ENCODE measurements at regions not wholly inside any gene's neighbourhood (a gene's known extent, or its start where the extent isn't known, plus 50 kb on each side); places are given as distances from the start of the nearest gene placed in this dataset.

- no peak for TF ChIP-seq SMC3 (conservative IDR thresholded peaks at IDR 0.05; ENCODE audit: poor library complexity)
- Histone ChIP-seq H4K20me1 (ENCODE audit: insufficient read depth) (no peaks in the 10 kb centered on the region), H3K27ac (ENCODE audit: low read length) (no peak overlapping the region), H3K4me2 (ENCODE audit: low read length) (no peak overlapping the region), H2AFZ (ENCODE audit: low read depth, low read length) (no peak overlapping the region), H3K9ac (ENCODE audit: low read length) (no peak overlapping the region), H3K4me3 (ENCODE audit: low read length) (no peak overlapping the region), H3K27me3 (ENCODE audit: insufficient read depth, low read depth, low read length) (no peaks in the 10 kb centered on the region), H3K36me3 (ENCODE audit: insufficient read depth, low read length) (no peaks in the 10 kb centered on the region), H3F3A (ENCODE audit: insufficient read depth, low read length, poor library complexity, severe bottlenecking) (no peaks in the 10 kb centered on the region), H3K79me2 (replicated peaks; ENCODE audit: insufficient read depth, low read length) (no peaks in the 10 kb centered on the region), H3K9me2 (ENCODE audit: insufficient read depth, low read length) (no peaks in the 10 kb centered on the region), H3K9me3 (ENCODE audit: low read length) (no peaks in the 10 kb centered on the region)
These were observed 60.3 kb upstream of the TBX3 start for GRCh38 chr12:114744285-114744684.

- no peaks in the 10 kb centered on the region for H3K36me3 ChIP-seq (ENCODE audit: insufficient read depth, low read length)
- H3K9me3 ChIP-seq (ENCODE audit: low read length), result no peaks in the 10 kb centered on the region
These were observed 59.8 kb upstream of the TBX3 start for GRCh38 chr12:114743799-114744198.

More at GRCh38 chr12:114743799-114744198, 59.8 kb upstream of the TBX3 start:
- Histone ChIP-seq H3K79me2 (replicated peaks; ENCODE audit: insufficient read depth, low read length) (no peaks in the 10 kb centered on the region), H3K9me2 (ENCODE audit: insufficient read depth, low read length) (no peaks in the 10 kb centered on the region), H3F3A (ENCODE audit: insufficient read depth, low read length, poor library complexity, severe bottlenecking) (no peaks in the 10 kb centered on the region), H2AFZ (ENCODE audit: low read depth, low read length) (no peak overlapping the region), H3K4me2 (ENCODE audit: low read length) (no peak overlapping the region), H3K9ac (ENCODE audit: low read length) (no peak overlapping the region), H3K4me3 (ENCODE audit: low read length) (no peak overlapping the region), H4K20me1 (ENCODE audit: insufficient read depth) (no peaks in the 10 kb centered on the region), H3K27ac (ENCODE audit: low read length) (no peak overlapping the region), H3K27me3 (ENCODE audit: insufficient read depth, low read depth, low read length) (no peaks in the 10 kb centered on the region)
- no peak for TF ChIP-seq SMC3 (conservative IDR thresholded peaks at IDR 0.05; ENCODE audit: poor library complexity)
- no peak for TF ChIP-seq EZH2 (IDR thresholded peaks at IDR 0.05; ENCODE audit: borderline replicate concordance, insufficient read depth, low read length, poor library complexity, severe bottlenecking)
- TF ChIP-seq, protein P1, sequence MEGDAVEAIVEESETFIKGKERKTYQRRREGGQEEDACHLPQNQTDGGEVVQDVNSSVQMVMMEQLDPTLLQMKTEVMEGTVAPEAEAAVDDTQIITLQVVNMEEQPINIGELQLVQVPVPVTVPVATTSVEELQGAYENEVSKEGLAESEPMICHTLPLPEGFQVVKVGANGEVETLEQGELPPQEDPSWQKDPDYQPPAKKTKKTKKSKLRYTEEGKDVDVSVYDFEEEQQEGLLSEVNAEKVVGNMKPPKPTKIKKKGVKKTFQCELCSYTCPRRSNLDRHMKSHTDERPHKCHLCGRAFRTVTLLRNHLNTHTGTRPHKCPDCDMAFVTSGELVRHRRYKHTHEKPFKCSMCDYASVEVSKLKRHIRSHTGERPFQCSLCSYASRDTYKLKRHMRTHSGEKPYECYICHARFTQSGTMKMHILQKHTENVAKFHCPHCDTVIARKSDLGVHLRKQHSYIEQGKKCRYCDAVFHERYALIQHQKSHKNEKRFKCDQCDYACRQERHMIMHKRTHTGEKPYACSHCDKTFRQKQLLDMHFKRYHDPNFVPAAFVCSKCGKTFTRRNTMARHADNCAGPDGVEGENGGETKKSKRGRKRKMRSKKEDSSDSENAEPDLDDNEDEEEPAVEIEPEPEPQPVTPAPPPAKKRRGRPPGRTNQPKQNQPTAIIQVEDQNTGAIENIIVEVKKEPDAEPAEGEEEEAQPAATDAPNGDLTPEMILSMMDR (IDR thresholded peaks at IDR 0.05; ENCODE audit: poor library complexity, severe bottlenecking), result no peak
- TF ChIP-seq TAF1 (IDR thresholded peaks at IDR 0.05; ENCODE audit: low read depth), result no peak
- TF ChIP-seq EP300 (conservative IDR thresholded peaks at IDR 0.05; ENCODE audit: poor library complexity, severe bottlenecking), result no peak
- TF ChIP-seq MXI1 (conservative IDR thresholded peaks at IDR 0.05; ENCODE audit: poor library complexity, severe bottlenecking), result no peak
- TF ChIP-seq RAD21 (conservative IDR thresholded peaks at IDR 0.05), result no peak
- no peak for TF ChIP-seq REST (IDR thresholded peaks at IDR 0.05; ENCODE audit: borderline replicate concordance)
- TF ChIP-seq POLR2AphosphoS5 (IDR thresholded peaks at IDR 0.05), result no peak
